Stimulated activated naive B cell treated with anti-CD40 and anti-IgM and Interleukin-4, amounts not matched to agents 10 μg/mL and 1 μg/mL and 100 μg/mL, for 72 hours (primary cell): ENCODE measurements at regions not wholly inside any gene's neighbourhood (a gene's known extent, or its start where the extent isn't known, plus 50 kb on each side); places are given as distances from the start of the nearest gene placed in this dataset.
"Not testable (repeated sequence)": the region's sequence is repeated elsewhere in the genome, so short reads cannot be mapped to it uniquely, and the experiment has no call there.

Source experiments
- ATAC-seq, 2 donors: fragments of 150-1000 bp; cut with Tn5 transposase; replicated peaks; 2 replicates each; pipeline ENCODE4 v1.10.0; 2021; ENCODE audit warnings: moderate library complexity in 1 of 2
- DNase-seq: peaks from one replicate; pipeline ENCODE4 v3.0.0; 2021
- H3K27ac Mint-ChIP-seq: one replicate; pipeline ENCODE4 v1.8.0; 2022; ENCODE audit warnings: mild to moderate bottlenecking, mixed read lengths
- H3K27me3 Mint-ChIP-seq, 2 donors: one replicate each; pipeline ENCODE4 v1.8.0; 2022; ENCODE audit warnings: mixed read lengths in 2 of 2
- H3K36me3 Mint-ChIP-seq, 2 donors: one replicate each; pipeline ENCODE4 v1.8.0; 2022; ENCODE audit warnings: mixed read lengths in 2 of 2, mild to moderate bottlenecking in 1 of 2
- H3K4me1 Mint-ChIP-seq, 2 donors: one replicate each; pipeline ENCODE4 v1.8.0; 2022; ENCODE audit warnings: mixed read lengths in 2 of 2, mild to moderate bottlenecking in 1 of 2
- H3K4me3 Mint-ChIP-seq, 2 donors: one replicate each; pipeline ENCODE4 v1.8.0; 2022; ENCODE audit warnings: mild to moderate bottlenecking in 2 of 2, mixed read lengths in 2 of 2, moderate library complexity in 1 of 2
- H3K9me3 Mint-ChIP-seq, 2 donors: one replicate each; pipeline ENCODE4 v1.8.0; 2022; ENCODE audit warnings: mixed read lengths in 2 of 2, mild to moderate bottlenecking in 1 of 2

- not testable (repeated sequence) for DNase-seq, H3K9me3 Mint-ChIP-seq, H3K27ac Mint-ChIP-seq
These were observed 55.2 kb downstream of the GOLGA8B start for GRCh38 chr15:34528055-34528754.

GRCh38 chr15:34527641-34528040, 55.8 kb downstream of the GOLGA8B start:
- H3K27me3 Mint-ChIP-seq, H3K4me1 Mint-ChIP-seq, H3K36me3 Mint-ChIP-seq, ATAC-seq, H3K4me3 Mint-ChIP-seq, DNase-seq, H3K9me3 Mint-ChIP-seq, H3K27ac Mint-ChIP-seq: not testable (repeated sequence)

More at GRCh38 chr15:34528055-34528754, 55.2 kb downstream of the GOLGA8B start:
- not testable (repeated sequence) for ATAC-seq, H3K4me3 Mint-ChIP-seq, H3K36me3 Mint-ChIP-seq, H3K27me3 Mint-ChIP-seq, H3K4me1 Mint-ChIP-seq

- H3K27ac Mint-ChIP-seq, H3K36me3 Mint-ChIP-seq, H3K9me3 Mint-ChIP-seq, DNase-seq, H3K27me3 Mint-ChIP-seq, H3K4me1 Mint-ChIP-seq, H3K4me3 Mint-ChIP-seq: not testable (repeated sequence)
- ATAC-seq, result peak; percentile 42 to 63
These were observed 59.6 kb downstream of the GOLGA8B start for GRCh38 chr15:34523849-34524248.

GRCh38 chr15:34522601-34523000, 60.9 kb downstream of the GOLGA8B start:
- DNase-seq, H3K27ac Mint-ChIP-seq, H3K4me3 Mint-ChIP-seq, H3K9me3 Mint-ChIP-seq, H3K27me3 Mint-ChIP-seq, H3K36me3 Mint-ChIP-seq, H3K4me1 Mint-ChIP-seq, ATAC-seq: not testable (repeated sequence)

- DNase-seq, H3K4me1 Mint-ChIP-seq, H3K27ac Mint-ChIP-seq, H3K27me3 Mint-ChIP-seq, H3K4me3 Mint-ChIP-seq, ATAC-seq, H3K36me3 Mint-ChIP-seq, H3K9me3 Mint-ChIP-seq: not testable (repeated sequence)
These were observed 61.5 kb downstream of the GOLGA8B start for GRCh38 chr15:34521802-34522485.

- H3K4me1 Mint-ChIP-seq, result peaks cover 0 to 1% of the 10 kb centered on the region in 2 donors
- H3K27me3 Mint-ChIP-seq, result peaks cover 15 to 19% of the 10 kb centered on the region in 2 donors
- H3K9me3 Mint-ChIP-seq, result no peaks in the 10 kb centered on the region
- DNase-seq, result no peak
- no peak for ATAC-seq
- no peak overlapping the region for H3K27ac Mint-ChIP-seq
- no peak overlapping the region for H3K4me3 Mint-ChIP-seq
- H3K36me3 Mint-ChIP-seq, result no peaks in the 10 kb centered on the region
These were observed 62.9 kb downstream of the GOLGA8B start for GRCh38 chr15:34520566-34520965.

GRCh38 chr15:34520010-34520409, 63.4 kb downstream of the GOLGA8B start:
- not testable (repeated sequence) for H3K4me1 Mint-ChIP-seq, ATAC-seq, H3K9me3 Mint-ChIP-seq, DNase-seq, H3K27ac Mint-ChIP-seq, H3K4me3 Mint-ChIP-seq, H3K36me3 Mint-ChIP-seq
- peaks cover 20 to 23% of the 10 kb centered on the region in 2 donors for H3K27me3 Mint-ChIP-seq

- H3K27me3 Mint-ChIP-seq, result peaks cover 48 to 58% of the 10 kb centered on the region in 2 donors
- peak overlapping the region; percentile 66 for H3K27ac Mint-ChIP-seq
- DNase-seq (no peak), ATAC-seq (peak; percentile 63 to 76)
- H3K4me1 Mint-ChIP-seq, result peaks cover 10 to 17% of the 10 kb centered on the region in 2 donors
- H3K9me3 Mint-ChIP-seq, result no peaks in the 10 kb centered on the region
- peak overlapping the region; percentile 83 to 93 for H3K4me3 Mint-ChIP-seq
- H3K36me3 Mint-ChIP-seq, result peaks cover 0 to 4% of the 10 kb centered on the region in 2 donors
These were observed 69.2 kb downstream of the GOLGA8B start for GRCh38 chr15:34514251-34514670.

- DNase-seq (no peak), ATAC-seq (no peak)
- peaks cover 10 to 17% of the 10 kb centered on the region in 2 donors for H3K4me1 Mint-ChIP-seq
- H3K4me3 Mint-ChIP-seq, result no peak overlapping the region
- no peak overlapping the region for H3K27ac Mint-ChIP-seq
- H3K9me3 Mint-ChIP-seq, result no peaks in the 10 kb centered on the region
- peaks cover 54 to 68% of the 10 kb centered on the region in 2 donors for H3K27me3 Mint-ChIP-seq
- H3K36me3 Mint-ChIP-seq, result peaks cover 0 to 4% of the 10 kb centered on the region in 2 donors
These were observed 70.8 kb downstream of the GOLGA8B start for GRCh38 chr15:34512628-34513027.

- H3K4me1 Mint-ChIP-seq, result peaks cover 0 to under 1% of the 10 kb centered on the region in 2 donors
- no peak for ATAC-seq
- no peak overlapping the region for H3K27ac Mint-ChIP-seq
- no peaks in the 10 kb centered on the region for H3K9me3 Mint-ChIP-seq
- H3K4me3 Mint-ChIP-seq, result no peak overlapping the region
- no peak for DNase-seq
- no peaks in the 10 kb centered on the region for H3K36me3 Mint-ChIP-seq
- peaks cover 38 to 53% of the 10 kb centered on the region in 2 donors for H3K27me3 Mint-ChIP-seq
These were observed 63.5 kb upstream of the GOLGA8A start for GRCh38 chr15:34501131-34501530.

- Mint-ChIP-seq H3K4me1 (peaks cover 5 to 15% of the 10 kb centered on the region in 2 donors), H3K4me3 (peak overlapping the region; percentile 36 to 57), H3K36me3 (peaks cover 0 to 4% of the 10 kb centered on the region in 2 donors), H3K9me3 (peaks cover 4 to 5% of the 10 kb centered on the region in 2 donors), H3K27ac (peak overlapping the region; percentile 69), H3K27me3 (peaks cover 50 to 53% of the 10 kb centered on the region in 2 donors)
- DNase-seq (no peak), ATAC-seq (no peak)
These were observed 58.8 kb upstream of the GOLGA8A start for GRCh38 chr15:34496207-34496995.

- H3K36me3 Mint-ChIP-seq, DNase-seq, ATAC-seq: not testable (repeated sequence)
- H3K4me1 Mint-ChIP-seq, result peaks cover 5 to 17% of the 10 kb centered on the region in 2 donors
- H3K9me3 Mint-ChIP-seq, result peaks cover 5 to 11% of the 10 kb centered on the region in 2 donors
- H3K27ac Mint-ChIP-seq, result peak overlapping the region; percentile 83
- peak overlapping the region; percentile 36 to 57 for H3K4me3 Mint-ChIP-seq
- peaks cover 52 to 56% of the 10 kb centered on the region in 2 donors for H3K27me3 Mint-ChIP-seq
These were observed 58.1 kb upstream of the GOLGA8A start for GRCh38 chr15:34495707-34496106.

GRCh38 chr15:34494084-34494399, 56.4 kb upstream of the GOLGA8A start:
- Mint-ChIP-seq H3K27me3 (peaks cover 48 to 63% of the 10 kb centered on the region in 2 donors), H3K9me3 (peaks cover 5 to 13% of the 10 kb centered on the region in 2 donors), H3K4me1 (peaks cover 6 to 21% of the 10 kb centered on the region in 2 donors), H3K27ac (no peak overlapping the region), H3K4me3 (no peak overlapping the region), H3K36me3 (peaks cover 0 to 4% of the 10 kb centered on the region in 2 donors)
- no peak for ATAC-seq
- no peak for DNase-seq

- H3K4me3 Mint-ChIP-seq, result no peak overlapping the region
- H3K36me3 Mint-ChIP-seq, result peaks cover 0 to 4% of the 10 kb centered on the region in 2 donors
- H3K9me3 Mint-ChIP-seq, result peaks cover 5 to 13% of the 10 kb centered on the region in 2 donors
- H3K4me1 Mint-ChIP-seq, result peaks cover 6 to 21% of the 10 kb centered on the region in 2 donors
- H3K27ac Mint-ChIP-seq, result no peak overlapping the region
- H3K27me3 Mint-ChIP-seq, result peaks cover 49 to 73% of the 10 kb centered on the region in 2 donors
- no peak for DNase-seq
- ATAC-seq, result no peak
These were observed 55.4 kb upstream of the GOLGA8A start for GRCh38 chr15:34493001-34493400.
